GM21447 (cell line): ENCODE measurements at regions not wholly inside any gene's neighbourhood (a gene's known extent, or its start where the extent isn't known, plus 50 kb on each side); places are given as distances from the start of the nearest gene placed in this dataset.

Source experiments
- ATAC-seq: cut with Tn5 transposase; IDR thresholded peaks from one replicate; pipeline ENCODE4 v1.9.1; 2021; ENCODE audit not compliant: unreplicated experiment

- no peak for ATAC-seq
Measured at GRCh38 chr7:124692425-124692824, 73.2 kb downstream of the GPR37 start.

DNA sequence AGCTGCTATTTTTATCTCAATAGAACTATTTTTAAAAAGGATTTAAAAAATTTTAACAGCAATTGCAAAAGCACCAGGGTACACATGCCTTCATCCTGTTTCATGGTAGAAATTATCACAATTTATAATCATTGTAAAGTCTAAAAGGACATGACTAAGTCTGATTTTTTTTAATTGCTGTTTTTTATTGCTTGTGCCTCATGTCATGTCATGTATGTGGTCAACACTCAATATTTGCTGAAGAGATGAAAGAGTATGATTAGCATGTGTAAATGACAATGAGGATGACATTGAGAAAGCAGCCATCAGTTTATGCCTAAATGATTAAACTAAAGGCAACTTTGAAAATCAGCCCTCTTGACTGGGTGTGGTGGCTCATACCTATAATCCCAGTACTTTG, 74.8 kb downstream of the GPR37 start:
- no peak for ATAC-seq

DNA sequence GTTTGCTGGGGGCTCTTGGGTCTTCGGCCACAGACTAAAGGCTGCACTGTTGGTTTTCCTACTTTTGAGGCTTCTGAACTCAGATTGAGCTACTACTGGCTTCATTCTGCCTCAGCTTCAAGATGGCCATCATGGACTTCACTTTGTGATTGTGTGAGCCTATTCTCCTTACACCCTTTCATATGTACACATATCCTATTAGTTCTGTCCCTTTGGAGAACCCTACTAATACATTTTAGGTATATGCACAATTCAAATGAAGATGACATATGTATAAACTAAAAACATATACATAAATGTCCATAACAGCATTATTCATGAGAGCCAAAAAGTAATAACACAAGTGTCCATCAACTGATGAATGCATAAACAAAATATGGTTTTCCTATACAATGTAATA, 75.7 kb downstream of the GPR37 start:
- ATAC-seq: no peak

DNA sequence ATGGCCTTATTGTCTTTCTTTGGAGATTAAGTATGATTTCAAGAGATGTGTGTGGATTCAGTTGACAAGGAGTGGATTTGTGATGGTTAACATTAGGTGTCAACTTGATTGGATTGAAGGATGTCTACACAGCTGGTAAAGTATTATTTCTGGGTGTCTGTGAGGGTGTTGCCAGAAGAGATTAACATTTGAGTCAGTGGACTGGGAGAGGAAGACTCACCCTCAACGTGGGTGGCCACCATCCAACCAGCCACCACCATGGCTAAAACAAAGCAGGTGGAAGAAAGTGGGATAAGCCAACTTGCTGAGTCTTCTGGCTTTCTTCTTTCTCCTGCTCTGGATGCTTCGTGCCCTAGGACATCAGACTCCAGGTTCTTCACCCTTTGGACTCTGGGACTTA, 76.1 kb downstream of the GPR37 start:
- ATAC-seq: no peak

GRCh38 chr7:124688991-124689390, 76.6 kb downstream of the GPR37 start:
- ATAC-seq: no peak

DNA sequence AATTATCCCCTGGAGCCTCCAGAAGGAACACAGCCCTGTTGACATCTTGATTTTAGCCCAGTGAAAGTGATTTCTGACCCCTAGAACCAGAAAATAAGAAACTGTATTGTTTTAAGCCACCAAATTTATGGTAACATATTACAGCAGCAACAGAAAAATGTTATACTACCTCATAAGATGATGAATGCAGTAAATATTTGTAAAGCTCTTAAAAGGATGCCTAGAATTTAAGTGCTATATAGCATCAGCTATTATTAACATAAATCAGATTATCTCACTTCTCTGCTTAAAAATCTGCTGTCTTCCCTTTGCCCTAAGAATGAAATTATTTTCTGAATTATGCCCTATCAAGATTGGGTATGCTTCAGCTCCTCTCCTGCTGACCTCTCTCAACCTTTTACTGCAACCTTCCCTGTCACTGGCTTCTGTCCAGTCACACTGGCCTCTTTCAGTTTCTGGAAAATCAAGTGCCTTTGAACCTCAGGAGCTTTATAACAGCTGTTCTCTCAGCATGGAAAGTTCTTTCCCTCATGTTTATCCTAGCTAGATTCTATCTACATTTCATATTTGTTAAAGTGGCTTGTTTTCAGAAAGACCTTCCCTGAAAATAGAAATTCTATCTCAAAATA, 78.9 kb downstream of the GPR37 start:
- no peak for ATAC-seq

DNA sequence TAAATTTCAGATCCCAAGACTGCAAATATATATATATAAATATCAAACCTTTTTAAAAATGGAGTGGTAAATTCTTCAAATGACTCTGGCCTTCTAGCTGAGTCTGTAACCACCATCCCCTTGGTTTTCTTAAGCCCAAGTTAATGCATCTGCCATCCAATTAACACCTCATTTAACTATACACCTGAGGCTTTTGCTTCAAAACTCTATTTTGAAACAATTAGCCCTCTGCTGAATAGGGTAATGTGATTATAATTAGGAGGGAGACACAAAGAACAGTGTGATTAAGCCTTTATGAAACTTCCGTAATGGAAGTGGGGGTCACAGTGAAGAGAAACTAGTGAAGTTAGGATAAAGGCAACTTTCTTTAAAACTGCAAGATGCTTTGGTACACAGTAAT, 83.6 kb downstream of the GPR37 start:
- ATAC-seq: no peak

DNA sequence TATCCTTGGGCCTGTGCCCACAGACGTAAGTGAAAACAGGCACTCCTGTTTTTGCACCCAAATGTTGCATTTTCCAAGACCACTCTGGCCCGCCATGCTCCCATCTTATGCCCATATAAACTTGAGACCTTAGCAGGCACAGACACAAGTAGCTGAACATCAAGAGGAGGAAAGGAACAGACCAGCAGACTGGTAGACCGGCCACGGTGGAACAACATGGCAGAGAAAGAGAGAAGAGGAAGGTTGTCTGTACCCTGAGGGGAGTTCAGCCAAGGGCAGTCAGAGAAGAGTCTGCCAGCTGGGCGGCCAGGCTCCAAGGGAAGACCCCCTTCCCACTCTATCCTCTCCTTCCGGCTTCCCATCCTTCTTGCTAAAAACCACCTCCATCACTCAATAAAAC, 85.3 kb downstream of the GPR37 start:
- ATAC-seq: no peak

- no peak for ATAC-seq
Measured at GRCh38 chr7:124679586-124680225, 85.9 kb downstream of the GPR37 start.

GRCh38 chr7:124679146-124679545, 86.4 kb downstream of the GPR37 start:
- ATAC-seq: no peak

- ATAC-seq: no peak
Measured at GRCh38 chr7:124674451-124674850, 91.1 kb downstream of the GPR37 start.

GRCh38 chr7:124672011-124672410, 93.6 kb downstream of the GPR37 start:
- ATAC-seq: no peak

GRCh38 chr7:124667312-124668153, 98.1 kb downstream of the GPR37 start:
- no peak for ATAC-seq

GRCh38 chr7:124662937-124663336, 102.7 kb downstream of the GPR37 start:
- ATAC-seq: no peak

DNA sequence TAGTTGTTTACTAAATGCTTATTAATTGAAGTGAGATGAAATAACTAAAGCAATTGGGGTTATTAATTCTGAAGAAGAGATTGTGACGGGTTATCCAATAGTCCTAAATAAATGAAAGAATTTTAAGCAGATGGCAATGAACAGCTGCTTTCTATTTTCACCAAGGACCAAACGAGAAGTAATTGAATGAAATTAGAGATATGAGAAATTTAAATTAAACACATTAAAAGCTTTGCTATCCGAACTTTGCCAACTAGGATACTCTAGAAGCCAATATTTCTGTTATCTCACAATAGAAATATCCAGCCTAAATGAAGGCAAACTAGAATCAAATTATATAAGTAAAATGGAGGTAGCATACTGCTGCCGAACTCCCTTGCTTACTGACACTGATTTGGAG, 103.2 kb downstream of the GPR37 start:
- ATAC-seq: no peak

GRCh38 chr7:124655990-124656389, 109.6 kb downstream of the GPR37 start:
- no peak for ATAC-seq

DNA sequence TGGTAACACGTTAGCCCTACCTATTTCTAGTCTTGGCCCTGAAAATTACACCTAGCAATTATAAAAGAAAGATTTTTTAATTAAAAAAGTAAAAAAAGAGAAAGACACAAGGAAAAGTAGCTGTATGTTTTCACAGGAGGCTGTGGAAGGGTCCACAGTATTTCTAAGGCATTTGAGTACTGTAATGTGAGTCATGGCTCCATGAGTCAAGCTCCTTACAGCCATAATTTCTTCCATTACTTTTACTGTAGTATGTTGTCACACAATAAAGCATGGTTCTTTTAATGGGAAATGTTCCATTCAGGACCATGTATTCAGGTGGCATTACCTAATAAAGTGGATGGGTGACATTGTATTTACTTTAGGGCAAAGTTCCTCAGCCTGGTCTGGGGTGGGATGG, 113.4 kb downstream of the GPR37 start:
- no peak for ATAC-seq

GRCh38 chr7:124651136-124651535, 114.5 kb downstream of the GPR37 start:
- ATAC-seq: no peak

- no peak for ATAC-seq
Measured at GRCh38 chr7:124649397-124650014, 116.1 kb downstream of the GPR37 start.

GRCh38 chr7:124647630-124648306, 117.8 kb downstream of the GPR37 start:
- ATAC-seq: no peak

- no peak for ATAC-seq
Measured at GRCh38 chr7:124645704-124646103, 119.9 kb downstream of the GPR37 start.
